Stimulated activated CD4-positive, alpha-beta T cell treated with anti-CD3 and anti-CD28 coated beads, TNF-alpha, amount 100 ng/mL, for 1 hour (primary cell): ENCODE measurements at regions not wholly inside any gene's neighbourhood (a gene's known extent, or its start where the extent isn't known, plus 50 kb on each side); places are given as distances from the start of the nearest gene placed in this dataset.
"Not testable (repeated sequence)": the region's sequence is repeated elsewhere in the genome, so short reads cannot be mapped to it uniquely, and the experiment has no call there.

Experiments used
- DNase-seq, 3 donors: peaks; one replicate each; pipeline ENCODE4 v3.0.0-alpha.2; 2020; ENCODE audit warnings: low read depth in 3 of 3, low spot score in 1 of 3

- no peak for DNase-seq
Measured at GRCh38 chr17:83159204-83160049, 80.0 kb downstream of the METRNL start.

GRCh38 chr17:83160443-83161297, 81.3 kb downstream of the METRNL start:
- DNase-seq, result no peak

- no peak for DNase-seq
Measured at GRCh38 chr17:83161298-83162034, 82.1 kb downstream of the METRNL start.

- no peak for DNase-seq
Measured at GRCh38 chr17:83162035-83162745, 82.8 kb downstream of the METRNL start.

GRCh38 chr17:83164490-83164889, 85.1 kb downstream of the METRNL start:
- DNase-seq, result no peak

- DNase-seq, result no peak
Measured at GRCh38 chr17:83170571-83171260, 91.3 kb downstream of the METRNL start.

- DNase-seq, result no peak
Measured at GRCh38 chr17:83171661-83172060, 92.3 kb downstream of the METRNL start.

GRCh38 chr17:83172099-83172498, 92.7 kb downstream of the METRNL start:
- DNase-seq, result not testable (repeated sequence)

- DNase-seq, result not testable (repeated sequence)
Measured at GRCh38 chr17:83172646-83173045, 93.2 kb downstream of the METRNL start.

GRCh38 chr17:83173180-83173913, 93.9 kb downstream of the METRNL start:
- not testable (repeated sequence) for DNase-seq

GRCh38 chr17:83173914-83174361, 94.5 kb downstream of the METRNL start:
- no peak for DNase-seq

GRCh38 chr17:83174362-83175118, 95.1 kb downstream of the METRNL start:
- DNase-seq, result no peak

- no peak for DNase-seq
Measured at GRCh38 chr17:83175119-83175821, 95.9 kb downstream of the METRNL start.

- DNase-seq, result no peak
Measured at GRCh38 chr17:83175822-83176622, 96.6 kb downstream of the METRNL start.

- no peak for DNase-seq
Measured at GRCh38 chr17:83176623-83177583, 97.5 kb downstream of the METRNL start.
